Endothelial cell of umbilical vein (primary cell): ENCODE measurements at regions not wholly inside any gene's neighbourhood (a gene's known extent, or its start where the extent isn't known, plus 50 kb on each side); places are given as distances from the start of the nearest gene placed in this dataset.

Experiments used
- BruUV-seq: library from RNA; stranded (reverse); fragments of 400-500 nt; replicated peaks from 2 replicates; lab custom pipeline; 2021; lab: Mats Ljungman, UMichigan
- CTCF ChIA-PET: fragments of 300-600, 350-600 bp; sonication (Branson Sonifier 250); formaldehyde crosslinking; loops from one replicate; lab custom pipeline; 2021; ENCODE audit warnings: antibody characterized with exemption, inconsistent platforms; lab: Charles Lee
- POLR2A ChIA-PET: fragments of 300-600, 350-600 bp; sonication (Branson Sonifier 250); formaldehyde crosslinking; loops from one replicate; lab custom pipeline; 2021; ENCODE audit warnings: antibody characterized with exemption, inconsistent platforms; lab: Charles Lee
- DNase-seq: peaks from one replicate; pipeline ENCODE4 v3.0.0-alpha.2; 2011; ENCODE audit warnings: low read depth, low spot score
- FAIRE-seq: peaks from 2 replicates; lab custom pipeline; 2011; peaks lifted over from hg19 to GRCh38; lab: Jason Lieb, UNC
- H2AFZ ChIP-seq: 2 replicates; pipeline ENCODE4 v1.6.0; 2012; ENCODE audit warnings: low read depth, low read length, control low read depth, inconsistent platforms
- H3K27ac ChIP-seq: 2 replicates; pipeline ENCODE4 v1.5.1; 2011; ENCODE audit warnings: low read depth, mild to moderate bottlenecking, control low read depth, low read length, moderate library complexity; ENCODE audit not compliant: insufficient read depth
- H3K27me3 ChIP-seq, 2 experiments: 2 replicates each; pipeline versions ENCODE4 v1.6.0 to v1.6.1; 2011; ENCODE audit warnings: low read length in 2 of 2, mixed read lengths in 1 of 2; ENCODE audit not compliant: control insufficient read depth in 2 of 2, insufficient read depth in 2 of 2
- H3K36me3 ChIP-seq, 2 experiments: 2 replicates in 1 of 2; 3 replicates in 1 of 2; pipeline ENCODE4 v1.5.1; 2011; ENCODE audit warnings: low read length in 2 of 2, mild to moderate bottlenecking in 1 of 2, moderate library complexity in 1 of 2; ENCODE audit not compliant: control insufficient read depth in 2 of 2, insufficient read depth in 2 of 2; ENCODE audit errors: extremely low read depth in 1 of 2
- H3K4me1 ChIP-seq: 3 replicates; pipeline ENCODE4 v1.5.1; 2011; ENCODE audit warnings: mild to moderate bottlenecking, low read length; ENCODE audit not compliant: control insufficient read depth, insufficient read depth; ENCODE audit errors: extremely low read depth
- H3K4me2 ChIP-seq: 2 replicates; pipeline ENCODE4 v1.6.1; 2011; ENCODE audit warnings: low read length, control low read depth, mixed read lengths; ENCODE audit not compliant: insufficient read depth
- H3K4me3 ChIP-seq, 3 experiments: fragments of 200-600 bp in 1 of 3; sonication (generic), shearing (Covaris generic) in 1 of 3; replicated peaks in 1 of 3; 2 replicates each; pipeline ENCODE4 v1.5.1; 2011 to 2016; ENCODE audit warnings: control low read depth in 3 of 3, low read length in 3 of 3, mild to moderate bottlenecking in 2 of 3, inconsistent platforms in 1 of 3, low read depth in 1 of 3, moderate library complexity in 1 of 3; ENCODE audit not compliant: insufficient read depth in 1 of 3
- H3K79me2 ChIP-seq: 2 replicates; pipeline ENCODE4 v1.6.0; 2012; ENCODE audit warnings: low read length, inconsistent platforms; ENCODE audit not compliant: control insufficient read depth, insufficient read depth
- H3K9ac ChIP-seq: replicated peaks from 2 replicates; pipeline ENCODE3; 2011; ENCODE audit warnings: low read length, control low read depth; ENCODE audit not compliant: insufficient read depth; ENCODE audit errors: extremely low read depth
- H3K9me1 ChIP-seq: replicated peaks from 3 replicates; pipeline ENCODE4 v1.6.0; 2011; ENCODE audit warnings: mild to moderate bottlenecking, low read length; ENCODE audit not compliant: control insufficient read depth, insufficient read depth; ENCODE audit errors: extremely low read depth
- H3K9me3 ChIP-seq: replicated peaks from 2 replicates; pipeline ENCODE4 v1.5.1; 2012; ENCODE audit warnings: low read length, inconsistent platforms; ENCODE audit not compliant: control insufficient read depth, insufficient read depth
- H4K20me1 ChIP-seq: replicated peaks from 2 replicates; pipeline ENCODE3; 2011; ENCODE audit warnings: mild to moderate bottlenecking, low read length; ENCODE audit not compliant: control insufficient read depth, insufficient read depth; ENCODE audit errors: extremely low read depth
- EZH2 ChIP-seq: IDR thresholded peaks from 2 replicates; pipeline ENCODE4 v1.6.1; 2012; ENCODE audit warnings: borderline replicate concordance, low read depth, mild to moderate bottlenecking, moderate library complexity, low read length, inconsistent platforms; ENCODE audit not compliant: severe bottlenecking
- FOS ChIP-seq: IDR thresholded peaks from 2 replicates; pipeline ENCODE4 v1.6.1; 2011; ENCODE audit warnings: mild to moderate bottlenecking, low read length, moderate library complexity, borderline replicate concordance; ENCODE audit not compliant: insufficient read depth
- GATA2 ChIP-seq: IDR thresholded peaks from 2 replicates; pipeline ENCODE4 v1.7.0; 2011; ENCODE audit warnings: low read depth, mild to moderate bottlenecking, moderate library complexity, mixed read lengths, low read length; ENCODE audit not compliant: insufficient read length, insufficient read depth
- JUN ChIP-seq: IDR thresholded peaks from 2 replicates; pipeline ENCODE4 v1.6.1; 2011; ENCODE audit warnings: borderline replicate concordance, low read depth; ENCODE audit not compliant: insufficient read length, insufficient read depth
- MYC ChIP-seq: IDR thresholded peaks from one replicate; pipeline ENCODE4 v1.6.1; 2011; ENCODE audit warnings: mild to moderate bottlenecking, low read depth, low read length
- POLR2A ChIP-seq: IDR thresholded peaks from 2 replicates; pipeline ENCODE4 v1.6.1; 2012; ENCODE audit warnings: low read depth, mild to moderate bottlenecking, control low read depth, low read length
- POLR2AphosphoS5 ChIP-seq: IDR thresholded peaks from 2 replicates; pipeline ENCODE4 v1.6.1; 2012; ENCODE audit warnings: low read depth, mild to moderate bottlenecking, control low read depth, low read length, moderate library complexity; ENCODE audit not compliant: insufficient read depth
- dilution Hi-C: fragments of 300-500 bp; cut with MboI; formaldehyde crosslinking; loops from one replicate; pipeline ENCODE4 v1.15.0; 2019; ENCODE audit warnings: low sequenced_read_pairs; ENCODE audit not compliant: extremely low pct_ligation_motif_present
- intact Hi-C: fragments of 100-400 bp; cut with micrococcal nuclease; formaldehyde crosslinking; loops from one replicate; pipeline ENCODE4 v1.10.0; 2022
- TF ChIP-seq, protein P1 (sequence below): IDR thresholded peaks from 2 replicates; pipeline ENCODE4 v1.6.1; 2011; ENCODE audit not compliant: insufficient read depth, insufficient read length
- TF ChIP-seq, protein P2 (sequence below), 2 donors: IDR thresholded peaks; 1 replicate in 1 of 2; 2 replicates in 1 of 2; pipeline ENCODE4 v1.5.1; 2011; ENCODE audit warnings: low read length in 2 of 2, mild to moderate bottlenecking in 2 of 2, moderate library complexity in 2 of 2, control low read depth in 1 of 2, inconsistent platforms in 1 of 2, low read depth in 1 of 2; ENCODE audit not compliant: insufficient read depth in 1 of 2; ENCODE audit errors: extremely low read depth in 1 of 2

DNA sequence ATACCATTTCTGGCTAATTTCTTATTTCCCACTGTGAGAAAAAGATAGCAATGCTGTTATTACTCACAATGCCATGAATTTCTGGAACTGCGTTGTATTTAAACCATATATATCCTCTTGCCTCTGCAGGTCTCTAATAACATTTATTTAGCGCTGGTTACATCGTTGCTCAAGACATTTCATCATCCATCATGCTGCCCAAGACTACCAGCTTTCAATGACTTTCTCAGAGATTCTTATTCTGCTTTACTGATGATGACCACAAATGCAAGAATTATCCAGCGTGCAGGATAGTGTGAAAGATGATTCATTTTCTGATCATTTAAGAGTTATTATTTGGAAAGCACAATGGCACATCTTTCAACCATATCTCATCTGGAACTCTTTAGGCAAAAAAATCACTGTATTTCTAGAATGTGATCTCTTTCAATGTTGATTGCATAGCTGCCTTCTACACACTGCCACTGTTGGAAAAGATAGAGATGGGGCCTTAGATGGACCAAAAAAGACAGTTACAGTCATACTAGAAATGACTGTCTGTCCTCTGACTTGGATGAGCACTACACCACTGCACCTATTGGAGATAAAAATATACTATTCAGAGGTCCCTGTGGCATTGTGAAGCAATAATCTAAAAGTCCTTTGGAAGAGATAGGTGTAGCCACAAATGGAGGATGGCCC lies 716.1 kb downstream of the NSUN3 start:
- dilution Hi-C loops (no loop called here), intact Hi-C loops (no loop called here)
- TF ChIP-seq, protein P1, sequence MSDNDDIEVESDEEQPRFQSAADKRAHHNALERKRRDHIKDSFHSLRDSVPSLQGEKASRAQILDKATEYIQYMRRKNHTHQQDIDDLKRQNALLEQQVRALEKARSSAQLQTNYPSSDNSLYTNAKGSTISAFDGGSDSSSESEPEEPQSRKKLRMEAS = no peak
- no peak for TF ChIP-seq POLR2AphosphoS5
- TF ChIP-seq EZH2 = no peak
- no peak for TF ChIP-seq POLR2A
- no peak for TF ChIP-seq MYC
- TF ChIP-seq GATA2 = no peak
- TF ChIP-seq JUN = no peak
- TF ChIP-seq FOS = no peak
- TF ChIP-seq, protein P2, sequence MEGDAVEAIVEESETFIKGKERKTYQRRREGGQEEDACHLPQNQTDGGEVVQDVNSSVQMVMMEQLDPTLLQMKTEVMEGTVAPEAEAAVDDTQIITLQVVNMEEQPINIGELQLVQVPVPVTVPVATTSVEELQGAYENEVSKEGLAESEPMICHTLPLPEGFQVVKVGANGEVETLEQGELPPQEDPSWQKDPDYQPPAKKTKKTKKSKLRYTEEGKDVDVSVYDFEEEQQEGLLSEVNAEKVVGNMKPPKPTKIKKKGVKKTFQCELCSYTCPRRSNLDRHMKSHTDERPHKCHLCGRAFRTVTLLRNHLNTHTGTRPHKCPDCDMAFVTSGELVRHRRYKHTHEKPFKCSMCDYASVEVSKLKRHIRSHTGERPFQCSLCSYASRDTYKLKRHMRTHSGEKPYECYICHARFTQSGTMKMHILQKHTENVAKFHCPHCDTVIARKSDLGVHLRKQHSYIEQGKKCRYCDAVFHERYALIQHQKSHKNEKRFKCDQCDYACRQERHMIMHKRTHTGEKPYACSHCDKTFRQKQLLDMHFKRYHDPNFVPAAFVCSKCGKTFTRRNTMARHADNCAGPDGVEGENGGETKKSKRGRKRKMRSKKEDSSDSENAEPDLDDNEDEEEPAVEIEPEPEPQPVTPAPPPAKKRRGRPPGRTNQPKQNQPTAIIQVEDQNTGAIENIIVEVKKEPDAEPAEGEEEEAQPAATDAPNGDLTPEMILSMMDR (IDR thresholded peaks at IDR 0.05; ENCODE audit: extremely low read depth in 1 of 2, insufficient read depth in 1 of 2, low read depth in 1 of 2, low read length in 2 of 2) = no peak
- Histone ChIP-seq H3K27ac (no peak overlapping the region), H3K9me1 (no peaks in the 10 kb centered on the region), H3K9ac (no peak overlapping the region), H3K36me3 (no peaks in the 10 kb centered on the region), H3K4me1 (no peaks in the 10 kb centered on the region), H2AFZ (no peak overlapping the region), H3K9me3 (peaks cover 2% of the 10 kb centered on the region), H3K79me2 (no peaks in the 10 kb centered on the region), H3K4me3 (no peak overlapping the region), H3K4me2 (no peak overlapping the region), H3K27me3 (no peaks in the 10 kb centered on the region), H4K20me1 (no peaks in the 10 kb centered on the region)
- ChIA-PET POLR2A (no interaction called here), CTCF (no interaction called here)
- BruUV-seq = no TSS peak
- FAIRE-seq (no peak), DNase-seq (no peak)
